Peyer's patch (tissue), 4 donors: ENCODE measurements at regions not wholly inside any gene's neighbourhood (a gene's known extent, or its start where the extent isn't known, plus 50 kb on each side); places are given as distances from the start of the nearest gene placed in this dataset.

Experiments
- POLR2A ChIP-seq, 2 donors: fragments of 450-650 bp; IDR thresholded peaks; one replicate each; pipeline ENCODE4 v1.5.1; 2017; ENCODE audit warnings: antibody characterized with exemption in 2 of 2, mild to moderate bottlenecking in 2 of 2, moderate library complexity in 2 of 2
- TF ChIP-seq, protein P1 (sequence below), 6 experiments: fragments of 450-650 bp in 4 of 6; fragments of 200-600 bp in 2 of 6; sonication (generic) in 1 of 6; IDR thresholded peaks; one replicate each; pipeline ENCODE4 v1.5.1; 2017 to 2019; ENCODE audit warnings: antibody characterized with exemption in 6 of 6, mild to moderate bottlenecking in 3 of 6, moderate library complexity in 1 of 6

DNA sequence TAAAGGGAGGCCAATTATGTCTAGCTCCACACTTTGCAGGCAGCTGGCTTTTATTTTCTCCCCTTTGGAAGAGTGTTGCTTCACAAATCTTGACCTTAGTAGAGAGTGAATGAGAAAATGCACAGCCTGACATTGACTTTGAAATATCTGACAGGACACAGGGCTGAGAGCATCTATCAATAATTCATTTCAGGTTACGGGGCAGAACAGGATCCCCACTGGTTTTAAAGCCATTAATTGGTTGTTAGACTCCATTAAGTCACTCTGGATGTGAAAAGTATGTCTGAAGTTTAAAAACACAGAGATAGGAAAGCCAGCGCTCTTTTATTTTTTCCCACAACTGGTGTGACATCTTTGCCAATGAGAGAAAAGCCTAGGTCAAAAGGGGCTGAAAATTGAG, 251.9 kb upstream of the TMC3 start:
- TF ChIP-seq, protein P1, sequence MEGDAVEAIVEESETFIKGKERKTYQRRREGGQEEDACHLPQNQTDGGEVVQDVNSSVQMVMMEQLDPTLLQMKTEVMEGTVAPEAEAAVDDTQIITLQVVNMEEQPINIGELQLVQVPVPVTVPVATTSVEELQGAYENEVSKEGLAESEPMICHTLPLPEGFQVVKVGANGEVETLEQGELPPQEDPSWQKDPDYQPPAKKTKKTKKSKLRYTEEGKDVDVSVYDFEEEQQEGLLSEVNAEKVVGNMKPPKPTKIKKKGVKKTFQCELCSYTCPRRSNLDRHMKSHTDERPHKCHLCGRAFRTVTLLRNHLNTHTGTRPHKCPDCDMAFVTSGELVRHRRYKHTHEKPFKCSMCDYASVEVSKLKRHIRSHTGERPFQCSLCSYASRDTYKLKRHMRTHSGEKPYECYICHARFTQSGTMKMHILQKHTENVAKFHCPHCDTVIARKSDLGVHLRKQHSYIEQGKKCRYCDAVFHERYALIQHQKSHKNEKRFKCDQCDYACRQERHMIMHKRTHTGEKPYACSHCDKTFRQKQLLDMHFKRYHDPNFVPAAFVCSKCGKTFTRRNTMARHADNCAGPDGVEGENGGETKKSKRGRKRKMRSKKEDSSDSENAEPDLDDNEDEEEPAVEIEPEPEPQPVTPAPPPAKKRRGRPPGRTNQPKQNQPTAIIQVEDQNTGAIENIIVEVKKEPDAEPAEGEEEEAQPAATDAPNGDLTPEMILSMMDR (IDR thresholded peaks at IDR 0.05), result no peak
- no peak for TF ChIP-seq POLR2A (IDR thresholded peaks at IDR 0.05)
